ENCODE measurements at regions not wholly inside any gene's neighbourhood (a gene's known extent, or its start where the extent isn't known, plus 50 kb on each side); places are given as distances from the start of the nearest gene placed in this dataset.
A peak's percentile ranks its signal among the peaks of the same experiment; 100 is the strongest.

DNA sequence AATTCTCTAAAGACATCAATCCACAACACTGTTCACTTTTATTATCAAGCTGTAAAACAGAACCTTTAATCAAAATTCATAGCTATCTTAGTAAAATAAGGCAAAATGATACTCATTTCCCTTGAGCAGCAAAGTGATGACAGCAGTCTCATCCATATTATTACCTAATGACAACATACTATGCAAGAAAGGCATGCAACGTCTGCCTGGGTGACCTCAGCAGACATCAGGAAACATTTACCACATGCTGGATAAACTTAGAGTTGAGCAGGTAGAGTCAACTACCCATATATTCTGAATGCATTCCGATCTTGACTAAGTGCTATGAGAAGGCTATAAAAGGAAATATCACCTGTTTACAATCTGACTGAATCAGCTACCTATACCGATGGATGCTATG, 145.1 kb downstream of the SIPA1L2 start:
- TF ChIP-seq, protein P1, sequence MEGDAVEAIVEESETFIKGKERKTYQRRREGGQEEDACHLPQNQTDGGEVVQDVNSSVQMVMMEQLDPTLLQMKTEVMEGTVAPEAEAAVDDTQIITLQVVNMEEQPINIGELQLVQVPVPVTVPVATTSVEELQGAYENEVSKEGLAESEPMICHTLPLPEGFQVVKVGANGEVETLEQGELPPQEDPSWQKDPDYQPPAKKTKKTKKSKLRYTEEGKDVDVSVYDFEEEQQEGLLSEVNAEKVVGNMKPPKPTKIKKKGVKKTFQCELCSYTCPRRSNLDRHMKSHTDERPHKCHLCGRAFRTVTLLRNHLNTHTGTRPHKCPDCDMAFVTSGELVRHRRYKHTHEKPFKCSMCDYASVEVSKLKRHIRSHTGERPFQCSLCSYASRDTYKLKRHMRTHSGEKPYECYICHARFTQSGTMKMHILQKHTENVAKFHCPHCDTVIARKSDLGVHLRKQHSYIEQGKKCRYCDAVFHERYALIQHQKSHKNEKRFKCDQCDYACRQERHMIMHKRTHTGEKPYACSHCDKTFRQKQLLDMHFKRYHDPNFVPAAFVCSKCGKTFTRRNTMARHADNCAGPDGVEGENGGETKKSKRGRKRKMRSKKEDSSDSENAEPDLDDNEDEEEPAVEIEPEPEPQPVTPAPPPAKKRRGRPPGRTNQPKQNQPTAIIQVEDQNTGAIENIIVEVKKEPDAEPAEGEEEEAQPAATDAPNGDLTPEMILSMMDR (IDR thresholded peaks at IDR 0.05; ENCODE audit: low read depth, low read length, missing control alignments), result no peak
- in situ Hi-C loops (cut with HindIII; ENCODE audit: low sequenced_read_pairs), result no loop called here
- no peak for DNase-seq (ENCODE audit: low read depth)
- no peak overlapping the region for H3K4me3 ChIP-seq (ENCODE audit: low read depth, low read length)

DNA sequence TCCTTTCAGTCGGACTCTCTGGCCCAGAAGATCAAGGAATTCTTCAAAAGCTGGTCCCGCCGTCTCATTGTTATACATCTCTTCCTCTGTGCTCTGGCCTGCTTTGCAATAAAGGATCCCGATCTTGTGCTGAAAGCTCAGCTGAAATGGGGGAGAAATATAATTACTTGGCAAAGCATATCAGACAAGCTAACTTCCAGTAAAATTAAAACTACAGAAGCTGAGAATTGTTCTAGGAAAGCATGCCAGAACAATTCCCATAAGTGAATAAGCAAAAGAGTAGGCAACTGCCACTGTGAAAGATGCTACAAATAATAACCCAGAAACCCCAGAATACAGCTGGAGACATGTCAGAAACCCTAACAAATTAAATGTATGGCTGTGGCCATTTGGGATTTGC, 146.1 kb downstream of the SIPA1L2 start:
- H3K4me3 ChIP-seq (ENCODE audit: low read depth, low read length), result no peak overlapping the region
- DNase-seq (ENCODE audit: low read depth), result no peak
- in situ Hi-C loops (cut with HindIII; ENCODE audit: low sequenced_read_pairs), result no loop called here
- TF ChIP-seq, protein P1 (IDR thresholded peaks at IDR 0.05; ENCODE audit: low read depth, low read length, missing control alignments), result no peak

DNA sequence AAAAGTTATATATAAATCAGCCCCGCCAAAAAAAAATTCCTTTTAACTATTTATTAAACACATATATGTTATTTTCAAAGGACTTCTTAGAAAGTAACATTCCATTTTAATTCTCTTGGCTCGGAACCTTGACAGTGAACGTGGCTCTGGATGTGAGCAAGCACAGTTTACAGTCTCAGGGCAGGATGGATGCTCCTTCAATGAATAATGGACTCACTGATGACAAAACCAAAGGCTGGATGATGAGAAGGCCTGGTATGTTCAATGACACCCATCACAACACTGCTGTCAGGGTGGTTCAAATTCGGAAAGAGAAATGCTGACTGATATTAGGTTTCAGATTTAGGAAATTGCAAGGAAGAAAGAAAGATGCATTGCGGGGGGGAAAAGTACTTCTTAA, 148.8 kb downstream of the SIPA1L2 start:
- H3K4me3 ChIP-seq (ENCODE audit: low read depth, low read length), result no peak overlapping the region
- TF ChIP-seq, protein P1 (IDR thresholded peaks at IDR 0.05; ENCODE audit: low read depth, low read length, missing control alignments), result no peak
- in situ Hi-C loops (cut with HindIII; ENCODE audit: low sequenced_read_pairs), result no loop called here
- no peak for DNase-seq (ENCODE audit: low read depth)

DNA sequence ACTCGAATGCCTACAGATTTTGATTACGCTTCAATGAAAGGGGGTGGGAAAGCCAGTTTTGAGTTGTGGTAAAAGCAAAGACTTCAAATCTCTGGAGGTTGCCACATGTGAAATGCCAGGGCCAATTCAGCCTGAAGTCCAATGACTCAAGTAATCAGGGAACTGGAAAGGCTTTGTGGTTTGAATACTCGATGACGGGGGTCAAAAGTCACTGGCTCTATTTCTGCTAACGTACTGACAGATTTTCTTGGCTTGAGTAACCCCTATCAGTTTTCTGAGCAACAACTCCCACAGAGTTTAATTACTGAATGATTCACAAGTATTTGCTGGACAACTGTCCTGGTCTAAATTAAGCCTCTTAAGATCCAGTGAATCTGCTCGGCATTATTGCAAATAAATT, 152.2 kb downstream of the SIPA1L2 start:
- TF ChIP-seq, protein P1 (IDR thresholded peaks at IDR 0.05; ENCODE audit: low read depth, low read length, missing control alignments), result no peak
- in situ Hi-C loops (cut with HindIII; ENCODE audit: low sequenced_read_pairs), result no loop called here
- peak; percentile 78 for DNase-seq (ENCODE audit: low read depth)
- H3K4me3 ChIP-seq (ENCODE audit: low read depth, low read length), result no peak overlapping the region

DNA sequence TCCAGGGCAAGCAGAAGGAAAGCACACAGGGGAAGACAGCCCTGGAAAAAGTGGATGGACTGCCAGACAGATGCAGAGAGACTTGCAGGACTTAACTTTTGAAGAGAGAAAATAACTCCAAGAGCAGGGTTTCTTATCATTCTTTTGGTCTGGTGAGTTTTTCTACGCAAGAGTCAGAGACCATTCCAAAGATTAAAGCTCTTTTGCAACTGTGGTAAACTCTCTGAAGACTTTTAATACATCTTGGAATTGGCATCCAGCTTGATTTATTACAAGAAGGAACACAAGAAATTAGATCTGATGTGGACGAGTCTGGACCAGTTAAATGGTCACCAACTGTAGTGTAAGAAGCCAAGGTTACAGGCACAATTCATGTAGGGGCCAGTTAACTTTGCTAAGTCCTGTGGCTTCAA, 153.4 kb downstream of the SIPA1L2 start:
- no peak for DNase-seq (ENCODE audit: low read depth)
- TF ChIP-seq, protein P1 (IDR thresholded peaks at IDR 0.05; ENCODE audit: low read depth, low read length, missing control alignments), result no peak
- in situ Hi-C loops (cut with HindIII; ENCODE audit: low sequenced_read_pairs), result no loop called here
- H3K4me3 ChIP-seq (ENCODE audit: low read depth, low read length), result no peak overlapping the region

DNA sequence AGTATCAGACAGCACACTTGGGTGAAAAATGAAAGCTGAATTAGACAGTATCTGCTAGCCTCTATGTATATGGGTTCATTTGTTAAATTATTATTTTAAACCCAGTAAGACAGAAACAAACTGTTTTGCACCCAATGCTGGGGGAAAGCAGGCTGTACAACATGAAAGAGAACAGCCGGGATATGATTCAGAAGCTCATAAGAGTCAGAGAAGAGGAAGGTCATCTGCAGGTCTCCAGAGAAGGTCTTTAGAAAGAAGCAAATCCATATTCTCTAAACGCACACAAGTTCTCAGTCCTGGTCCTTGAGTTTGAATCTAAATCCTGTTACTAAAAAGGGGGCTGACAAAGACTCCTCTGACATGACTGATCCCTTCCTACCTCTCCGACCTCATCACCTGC, 155.1 kb downstream of the SIPA1L2 start:
- H3K4me3 ChIP-seq (ENCODE audit: low read depth, low read length), result no peak overlapping the region
- in situ Hi-C loops (cut with HindIII; ENCODE audit: low sequenced_read_pairs), result no loop called here
- DNase-seq (ENCODE audit: low read depth), result no peak
- TF ChIP-seq, protein P1 (IDR thresholded peaks at IDR 0.05; ENCODE audit: low read depth, low read length, missing control alignments), result no peak

DNA sequence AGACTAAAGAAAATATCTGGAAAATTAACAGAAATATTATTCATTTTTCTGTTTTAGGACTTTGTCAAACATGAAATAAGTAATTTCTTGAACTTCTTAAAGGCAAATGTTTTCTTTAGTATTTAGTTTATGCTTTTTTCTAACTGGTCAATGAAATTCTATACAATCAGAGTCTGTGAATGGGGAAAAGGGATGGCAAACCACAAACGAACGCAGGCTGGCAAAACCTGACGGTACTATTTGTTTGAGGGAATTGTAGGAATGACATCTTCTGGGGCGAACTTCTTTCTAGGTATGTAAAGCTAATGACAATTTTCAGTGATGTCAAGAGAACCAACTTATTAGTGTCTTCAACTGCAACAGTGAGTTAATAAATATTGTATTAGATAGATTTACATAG, 156.0 kb downstream of the SIPA1L2 start:
- in situ Hi-C loops (cut with HindIII; ENCODE audit: low sequenced_read_pairs), result no loop called here
- DNase-seq (ENCODE audit: low read depth), result no peak
- TF ChIP-seq, protein P1 (IDR thresholded peaks at IDR 0.05; ENCODE audit: low read depth, low read length, missing control alignments), result no peak
- no peak overlapping the region for H3K4me3 ChIP-seq (ENCODE audit: low read depth, low read length)
